C4-2B (cell line): ENCODE measurements at regions not wholly inside any gene's neighbourhood (a gene's known extent, or its start where the extent isn't known, plus 50 kb on each side); places are given as distances from the start of the nearest gene placed in this dataset.

ENCODE experiments used
- CTCF ChIP-seq: fragments of 450-650 bp; conservative IDR thresholded peaks from 2 replicates; pipeline ENCODE4 v1.5.1; 2017; ENCODE audit warnings: mild to moderate bottlenecking
- ZFX ChIP-seq: fragments of 450-650 bp; IDR thresholded peaks from 2 replicates; pipeline ENCODE4 v1.6.1; 2017

- TF ChIP-seq CTCF, result no peak
- TF ChIP-seq ZFX, result no peak
These were observed 108.7 kb upstream of the MEIS2 start for GRCh38 chr15:37209041-37209363.
